ENCODE measurements at regions not wholly inside any gene's neighbourhood (a gene's known extent, or its start where the extent isn't known, plus 50 kb on each side); places are given as distances from the start of the nearest gene placed in this dataset.

- Histone ChIP-seq H3K4me1 (ENCODE audit: insufficient read depth, low read length) (no peaks in the 10 kb centered on the region), H3K9me3 (ENCODE audit: control insufficient read depth in 1 of 2, insufficient read depth in 1 of 2, low read length in 2 of 2) (no peaks in the 10 kb centered on the region), H3K27me3 (ENCODE audit: control insufficient read depth in 1 of 2, insufficient read depth in 2 of 2, low read length in 2 of 2) (peaks cover 0 to 5% of the 10 kb centered on the region in 2 experiments), H3K4me3 (ENCODE audit: low read length) (no peak overlapping the region), H3K27ac (ENCODE audit: low read depth in 1 of 2, low read length in 2 of 2) (no peak overlapping the region), H3K36me3 (ENCODE audit: insufficient read depth, low read length) (no peaks in the 10 kb centered on the region)
- Mint-ChIP-seq H3K27ac (no peak overlapping the region), H3K9me3 (no peaks in the 10 kb centered on the region), H3K4me1 (ENCODE audit: low read depth) (no peaks in the 10 kb centered on the region), H3K4me3 (no peak overlapping the region), H3K36me3 (ENCODE audit: low read depth) (no peaks in the 10 kb centered on the region), H3K27me3 (peaks cover 6% of the 10 kb centered on the region)
- ChIA-PET CTCF (no interaction called here), POLR2A (no interaction called here)
- intact Hi-C loops (cut with DNase I, micrococcal nuclease) = no loop called here
- ATAC-seq (ENCODE audit: poor library complexity) (no peak), DNase-seq (no peak)
- no peak for TF ChIP-seq CTCF (IDR thresholded peaks at IDR 0.05)
Observed at GRCh38 chr2:58358026-58358425, 116.9 kb upstream of the FANCL start.

- no peak overlapping the region for H3K4me3 ChIP-seq (ENCODE audit: low read length)
- H3K27ac ChIP-seq (ENCODE audit: low read depth in 1 of 2, low read length in 2 of 2) = no peak overlapping the region
- Mint-ChIP-seq H3K27ac (no peak overlapping the region), H3K9me3 (no peaks in the 10 kb centered on the region), H3K4me3 (no peak overlapping the region), H3K27me3 (peaks cover 4% of the 10 kb centered on the region), H3K36me3 (ENCODE audit: low read depth) (no peaks in the 10 kb centered on the region), H3K4me1 (ENCODE audit: low read depth) (no peaks in the 10 kb centered on the region)
- H3K9me3 ChIP-seq (ENCODE audit: control insufficient read depth in 1 of 2, insufficient read depth in 1 of 2, low read length in 2 of 2) = no peaks in the 10 kb centered on the region
- H3K27me3 ChIP-seq (ENCODE audit: control insufficient read depth in 1 of 2, insufficient read depth in 2 of 2, low read length in 2 of 2) = peaks cover 0 to 5% of the 10 kb centered on the region in 2 experiments
- intact Hi-C loops (cut with DNase I, micrococcal nuclease) = no loop called here
- H3K36me3 ChIP-seq (ENCODE audit: insufficient read depth, low read length) = no peaks in the 10 kb centered on the region
- POLR2A ChIA-PET = no interaction called here
- no peak for TF ChIP-seq CTCF (IDR thresholded peaks at IDR 0.05)
- no peaks in the 10 kb centered on the region for H3K4me1 ChIP-seq (ENCODE audit: insufficient read depth, low read length)
- CTCF ChIA-PET = no interaction called here
- DNase-seq = no peak
- ATAC-seq (ENCODE audit: poor library complexity) = no peak
Observed at GRCh38 chr2:58357521-58357920, 116.4 kb upstream of the FANCL start.

GRCh38 chr2:58354230-58354629, 113.1 kb upstream of the FANCL start:
- no peaks in the 10 kb centered on the region for H3K9me3 Mint-ChIP-seq
- H3K4me1 Mint-ChIP-seq (ENCODE audit: low read depth) = peaks cover 3% of the 10 kb centered on the region
- ATAC-seq (ENCODE audit: poor library complexity) (no peak), DNase-seq (no peak)
- H3K4me1 ChIP-seq (ENCODE audit: insufficient read depth, low read length) = no peaks in the 10 kb centered on the region
- H3K36me3 ChIP-seq (ENCODE audit: insufficient read depth, low read length) = no peaks in the 10 kb centered on the region
- TF ChIP-seq CTCF (IDR thresholded peaks at IDR 0.05) = no peak
- H3K9me3 ChIP-seq (ENCODE audit: control insufficient read depth in 1 of 2, insufficient read depth in 1 of 2, low read length in 2 of 2) = no peaks in the 10 kb centered on the region
- H3K4me3 Mint-ChIP-seq = no peak overlapping the region
- intact Hi-C loops (cut with DNase I, micrococcal nuclease) = no loop called here
- ChIA-PET CTCF (no interaction called here), POLR2A (no interaction called here)
- no peak overlapping the region for H3K27ac Mint-ChIP-seq
- H3K36me3 Mint-ChIP-seq (ENCODE audit: low read depth) = no peaks in the 10 kb centered on the region
- H3K27me3 Mint-ChIP-seq = no peaks in the 10 kb centered on the region
- no peak overlapping the region for H3K27ac ChIP-seq (ENCODE audit: low read depth in 1 of 2, low read length in 2 of 2)
- H3K27me3 ChIP-seq (ENCODE audit: control insufficient read depth in 1 of 2, insufficient read depth in 2 of 2, low read length in 2 of 2) = peaks cover 0 to 4% of the 10 kb centered on the region in 2 experiments
- no peak overlapping the region for H3K4me3 ChIP-seq (ENCODE audit: low read length)

All from CD4-positive, alpha-beta T cell (primary cell).